ENCODE measurements at regions not wholly inside any gene's neighbourhood (a gene's known extent, or its start where the extent isn't known, plus 50 kb on each side); places are given as distances from the start of the nearest gene placed in this dataset.

GRCh38 chr1:38131024-38131585 is 84.5 kb upstream of the POU3F1 start:
- TF ChIP-seq SNAI2 (CRISPR knock-in tag; IDR thresholded peaks at IDR 0.05) (no peak), ISL1 (CRISPR knock-in tag; IDR thresholded peaks at IDR 0.05) (no peak)

Measured in SK-N-SH treated with all-trans-retinoic acid at 6 μM for 48 hours (cell line).